ENCODE measurements at regions not wholly inside any gene's neighbourhood (a gene's known extent, or its start where the extent isn't known, plus 50 kb on each side); places are given as distances from the start of the nearest gene placed in this dataset.

DNA sequence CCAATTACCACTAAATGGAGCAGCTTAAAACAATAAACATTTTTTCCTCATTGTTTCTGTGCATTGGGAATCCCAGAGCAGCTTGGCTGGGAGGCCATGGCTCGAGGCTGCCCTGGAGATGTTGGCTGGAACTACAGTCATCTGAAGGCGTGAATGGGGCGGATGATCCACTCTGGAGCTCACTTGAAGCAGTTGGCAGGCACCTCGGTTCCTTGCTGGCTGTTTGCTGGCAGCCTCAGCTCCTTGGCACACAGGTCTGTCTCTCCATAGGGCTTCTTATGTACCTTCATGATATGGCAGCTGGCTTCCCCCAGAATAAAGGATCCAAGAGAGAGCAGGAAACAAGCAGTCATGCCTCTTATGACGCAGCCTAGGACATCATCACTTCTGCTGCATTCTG lies 227.0 kb upstream of the COPS8 start (continued):
- TF ChIP-seq, protein P1, sequence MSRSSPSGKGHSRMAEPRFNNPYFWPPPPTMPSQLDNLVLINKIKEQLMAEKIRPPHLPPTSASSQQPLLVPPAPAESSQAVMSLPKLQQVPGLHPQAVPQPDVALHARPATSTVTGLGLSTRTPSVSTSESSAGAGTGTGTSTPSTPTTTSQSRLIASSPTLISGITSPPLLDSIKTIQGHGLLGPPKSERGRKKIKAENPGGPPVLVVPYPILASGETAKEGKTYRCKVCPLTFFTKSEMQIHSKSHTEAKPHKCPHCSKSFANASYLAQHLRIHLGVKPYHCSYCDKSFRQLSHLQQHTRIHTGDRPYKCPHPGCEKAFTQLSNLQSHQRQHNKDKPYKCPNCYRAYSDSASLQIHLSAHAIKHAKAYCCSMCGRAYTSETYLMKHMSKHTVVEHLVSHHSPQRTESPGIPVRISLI (CRISPR knock-in tag; IDR thresholded peaks at IDR 0.05; ENCODE audit: borderline replicate concordance): no peak

DNA sequence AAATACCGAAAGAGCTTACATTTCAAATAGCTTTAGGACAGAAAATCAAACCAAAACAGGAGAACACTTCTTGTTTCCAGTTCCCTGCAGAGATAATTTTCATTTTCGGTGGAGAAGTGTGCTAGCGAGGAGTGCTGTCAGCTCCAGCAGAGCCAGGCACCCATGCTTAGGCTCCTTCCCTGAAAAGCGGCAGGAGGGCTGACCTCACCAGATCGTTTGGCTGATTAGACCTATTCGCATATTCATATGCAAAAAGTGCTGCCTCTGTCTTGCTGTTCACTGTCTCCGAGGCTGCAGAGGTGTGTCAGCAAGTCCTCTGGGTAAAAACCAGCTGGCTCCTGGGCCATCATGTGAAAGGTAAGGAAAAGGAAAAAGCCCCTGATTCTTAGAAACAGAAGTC lies 225.8 kb upstream of the COPS8 start:
- H3K4me2 ChIP-seq (ENCODE audit: low read depth, low read length): no peak overlapping the region
- peaks cover 7% of the 10 kb centered on the region; the same call in 1 of the 2 replicates for H3K9me3 ChIP-seq (ENCODE audit: low read length)
- no peaks in the 10 kb centered on the region for H4K20me1 ChIP-seq (ENCODE audit: insufficient read depth, low read length)
- no TSS peak for BruUV-seq (replicated peaks)
- FAIRE-seq (no peak), DNase-seq (ENCODE audit: low spot score) (no peak), ATAC-seq (no peak)
- no peaks in the 10 kb centered on the region for H3K4me1 ChIP-seq (ENCODE audit: insufficient read depth, low read length)
- ChIA-PET CTCF (ENCODE audit: low intra/inter-chr PET ratio, low total read pairs) (no interaction called here), POLR2A (no interaction called here)
- no peaks in the 10 kb centered on the region; a peak in 2 of 5 replicates for H3K27me3 ChIP-seq (ENCODE audit: control insufficient read depth in 1 of 2, insufficient read depth in 2 of 2, low read length in 2 of 2)
- H3K79me2 ChIP-seq (ENCODE audit: insufficient read depth, low read length): no peaks in the 10 kb centered on the region
- H3K9ac ChIP-seq (ENCODE audit: insufficient read depth, low read depth, low read length): no peak overlapping the region
- H3K36me3 ChIP-seq (replicated peaks in 1 of 2; ENCODE audit: control insufficient read depth in 1 of 2, insufficient read depth in 2 of 2, low read length in 2 of 2): no peaks in the 10 kb centered on the region
- WGBS (ENCODE audit: low lambda C conversion rate): 41% methylated on average over 7 of the region's 7 CpGs
- no peak for TF ChIP-seq ZKSCAN1 (IDR thresholded peaks at IDR 0.05; ENCODE audit: low read length)
- TF ChIP-seq IKZF1 (IDR thresholded peaks at IDR 0.05): no peak
- TF ChIP-seq PLRG1 (conservative IDR thresholded peaks at IDR 0.05): no peak
- TF ChIP-seq, protein P2, sequence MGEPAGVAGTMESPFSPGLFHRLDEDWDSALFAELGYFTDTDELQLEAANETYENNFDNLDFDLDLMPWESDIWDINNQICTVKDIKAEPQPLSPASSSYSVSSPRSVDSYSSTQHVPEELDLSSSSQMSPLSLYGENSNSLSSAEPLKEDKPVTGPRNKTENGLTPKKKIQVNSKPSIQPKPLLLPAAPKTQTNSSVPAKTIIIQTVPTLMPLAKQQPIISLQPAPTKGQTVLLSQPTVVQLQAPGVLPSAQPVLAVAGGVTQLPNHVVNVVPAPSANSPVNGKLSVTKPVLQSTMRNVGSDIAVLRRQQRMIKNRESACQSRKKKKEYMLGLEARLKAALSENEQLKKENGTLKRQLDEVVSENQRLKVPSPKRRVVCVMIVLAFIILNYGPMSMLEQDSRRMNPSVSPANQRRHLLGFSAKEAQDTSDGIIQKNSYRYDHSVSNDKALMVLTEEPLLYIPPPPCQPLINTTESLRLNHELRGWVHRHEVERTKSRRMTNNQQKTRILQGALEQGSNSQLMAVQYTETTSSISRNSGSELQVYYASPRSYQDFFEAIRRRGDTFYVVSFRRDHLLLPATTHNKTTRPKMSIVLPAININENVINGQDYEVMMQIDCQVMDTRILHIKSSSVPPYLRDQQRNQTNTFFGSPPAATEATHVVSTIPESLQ (CRISPR knock-in tag; conservative IDR thresholded peaks at IDR 0.05): no peak
- no peak for TF ChIP-seq AGO1 (IDR thresholded peaks at IDR 0.05; ENCODE audit: low read depth, low read length, poor library complexity, severe bottlenecking)
- no peak for TF ChIP-seq ZNF343 (CRISPR knock-in tag; IDR thresholded peaks at IDR 0.05)
- TF ChIP-seq ZNF136 (CRISPR knock-in tag; IDR thresholded peaks at IDR 0.05; ENCODE audit: low read depth): no peak
- TF ChIP-seq, protein P3, sequence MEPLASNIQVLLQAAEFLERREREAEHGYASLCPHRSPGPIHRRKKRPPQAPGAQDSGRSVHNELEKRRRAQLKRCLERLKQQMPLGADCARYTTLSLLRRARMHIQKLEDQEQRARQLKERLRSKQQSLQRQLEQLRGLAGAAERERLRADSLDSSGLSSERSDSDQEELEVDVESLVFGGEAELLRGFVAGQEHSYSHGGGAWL (CRISPR knock-in tag; IDR thresholded peaks at IDR 0.05): no peak
- TF ChIP-seq NFIC (IDR thresholded peaks at IDR 0.05; ENCODE audit: low read length): no peak
- TF ChIP-seq GATAD1 (CRISPR knock-in tag; IDR thresholded peaks at IDR 0.05): no peak
- TF ChIP-seq ZNF790 (CRISPR knock-in tag; IDR thresholded peaks at IDR 0.05; ENCODE audit: borderline replicate concordance): no peak
- no peak for TF ChIP-seq THAP11 (CRISPR knock-in tag; IDR thresholded peaks at IDR 0.05)
- TF ChIP-seq, protein P4, sequence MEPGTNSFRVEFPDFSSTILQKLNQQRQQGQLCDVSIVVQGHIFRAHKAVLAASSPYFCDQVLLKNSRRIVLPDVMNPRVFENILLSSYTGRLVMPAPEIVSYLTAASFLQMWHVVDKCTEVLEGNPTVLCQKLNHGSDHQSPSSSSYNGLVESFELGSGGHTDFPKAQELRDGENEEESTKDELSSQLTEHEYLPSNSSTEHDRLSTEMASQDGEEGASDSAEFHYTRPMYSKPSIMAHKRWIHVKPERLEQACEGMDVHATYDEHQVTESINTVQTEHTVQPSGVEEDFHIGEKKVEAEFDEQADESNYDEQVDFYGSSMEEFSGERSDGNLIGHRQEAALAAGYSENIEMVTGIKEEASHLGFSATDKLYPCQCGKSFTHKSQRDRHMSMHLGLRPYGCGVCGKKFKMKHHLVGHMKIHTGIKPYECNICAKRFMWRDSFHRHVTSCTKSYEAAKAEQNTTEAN (CRISPR knock-in tag; conservative IDR thresholded peaks at IDR 0.05): no peak
- intact Hi-C loops (cut with micrococcal nuclease; ENCODE audit: unreplicated experiment) (no loop called here), in situ Hi-C loops (cut with HindIII; ENCODE audit: extremely low pct_ligation_motif_present, low pct_unique_long_range_greater_than_20kb) (no loop called here)
- H3K27ac ChIP-seq (ENCODE audit: extremely low read length, insufficient read depth, low read length): no peak overlapping the region
- no peak overlapping the region for H2AFZ ChIP-seq (ENCODE audit: low read length)
- no peak overlapping the region for H3K4me3 ChIP-seq (replicated peaks in 1 of 3; ENCODE audit: insufficient read depth in 1 of 3, low read depth in 2 of 3, low read length in 3 of 3)

Measured in HepG2 (cell line).